HG03060 (cell line): ENCODE measurements at regions not wholly inside any gene's neighbourhood (a gene's known extent, or its start where the extent isn't known, plus 50 kb on each side); places are given as distances from the start of the nearest gene placed in this dataset.

Source experiments
- ATAC-seq: cut with Tn5 transposase; IDR thresholded peaks from one replicate; pipeline ENCODE4 v1.9.1; 2021; ENCODE audit warnings: low read depth, moderate number of reproducible peaks; ENCODE audit not compliant: unreplicated experiment

DNA sequence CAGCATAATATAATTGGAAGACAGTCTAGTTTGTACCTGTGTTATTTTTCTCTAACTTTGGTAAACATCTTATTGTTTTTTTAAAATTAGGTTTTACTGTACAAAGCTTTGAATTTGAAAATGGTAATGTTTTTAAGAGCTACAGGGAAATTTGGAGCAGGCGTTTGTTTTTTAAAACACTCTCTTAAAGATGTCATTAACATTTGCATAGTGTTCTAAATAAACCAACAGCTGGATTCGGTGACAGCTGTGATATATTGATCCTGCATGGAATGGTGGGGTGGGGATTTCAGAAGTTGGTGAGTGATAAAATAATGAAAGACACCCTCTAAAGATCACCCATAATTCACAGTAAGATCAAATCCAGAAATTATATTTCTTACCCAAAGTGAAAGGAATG, 97.9 kb upstream of the PRL start:
- ATAC-seq, result no peak

DNA sequence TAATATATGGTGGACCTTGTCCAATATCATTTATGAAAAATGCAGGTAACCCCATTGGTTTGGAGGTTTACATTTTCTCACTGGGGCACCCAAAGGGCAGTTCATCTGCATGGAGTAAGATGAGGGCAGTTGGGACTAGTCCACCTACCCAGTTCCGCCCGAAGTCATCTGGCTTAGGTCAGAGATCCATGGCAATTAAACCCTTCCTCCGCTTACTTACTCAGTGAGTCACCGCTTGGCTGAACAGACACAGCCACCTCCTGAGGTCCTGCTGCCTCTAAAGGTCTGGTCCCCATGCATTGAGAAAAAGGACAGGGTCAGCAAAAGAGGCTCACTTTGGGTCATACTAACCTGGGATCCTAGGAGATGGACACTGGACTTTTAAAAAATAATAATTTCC, 102.9 kb upstream of the PRL start:
- no peak for ATAC-seq

DNA sequence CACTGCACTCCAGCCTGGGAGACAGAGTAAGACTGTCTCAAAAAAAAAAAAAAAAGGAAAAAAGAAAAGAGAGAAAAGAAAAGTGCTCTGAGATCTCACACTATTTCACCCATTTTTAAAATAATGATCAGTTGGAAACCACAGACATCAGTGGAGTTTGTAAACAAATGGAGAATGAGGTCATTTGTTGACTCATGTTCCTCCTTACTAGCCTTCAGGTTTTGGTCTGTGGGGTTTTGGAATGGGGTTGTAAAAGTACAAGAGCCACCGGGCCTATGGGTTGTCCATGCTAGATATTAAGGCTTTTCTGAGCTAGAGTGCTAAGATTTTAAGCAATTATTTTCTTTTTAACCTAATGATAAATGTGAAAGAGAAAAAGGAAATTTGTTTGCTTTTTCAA, 104.4 kb upstream of the PRL start:
- no peak for ATAC-seq

DNA sequence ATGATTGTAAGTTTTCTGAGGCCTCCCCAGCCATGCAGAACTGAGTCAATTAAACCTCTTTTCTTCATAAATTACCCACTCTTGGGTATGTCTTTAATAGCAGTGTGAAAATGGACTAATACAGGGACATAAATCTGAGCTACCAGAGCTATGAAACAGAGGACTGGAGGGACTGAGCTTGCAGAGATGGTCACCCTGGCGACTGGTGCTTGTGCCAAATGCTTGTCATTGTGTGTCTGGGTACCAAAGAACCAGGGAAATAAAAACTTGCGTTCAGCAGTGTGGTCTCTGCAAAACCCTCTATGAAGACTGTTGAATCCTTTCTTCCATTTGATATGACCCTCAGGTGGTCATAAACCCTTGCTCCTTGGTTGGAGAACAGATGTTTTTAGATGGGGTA, 105.1 kb upstream of the PRL start:
- no peak for ATAC-seq

DNA sequence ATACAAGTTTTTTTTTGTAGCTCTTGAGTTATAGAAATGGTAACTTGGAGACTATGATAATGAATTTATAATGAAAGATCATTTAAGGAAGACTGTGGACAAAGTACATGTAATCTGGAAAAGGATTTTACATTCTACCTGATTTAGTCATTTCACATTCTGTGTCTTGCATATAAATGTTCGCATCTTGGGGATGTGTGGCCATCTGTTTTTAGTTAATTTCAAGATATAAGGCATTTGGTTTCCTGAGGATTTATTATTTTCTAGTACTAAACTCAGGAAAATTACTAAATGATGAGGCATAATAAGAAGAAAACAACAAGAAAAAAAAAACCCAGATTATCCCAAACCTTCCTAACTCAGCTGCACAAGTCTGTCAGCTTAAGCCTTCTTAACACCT, 112.7 kb upstream of the PRL start:
- ATAC-seq, result no peak

DNA sequence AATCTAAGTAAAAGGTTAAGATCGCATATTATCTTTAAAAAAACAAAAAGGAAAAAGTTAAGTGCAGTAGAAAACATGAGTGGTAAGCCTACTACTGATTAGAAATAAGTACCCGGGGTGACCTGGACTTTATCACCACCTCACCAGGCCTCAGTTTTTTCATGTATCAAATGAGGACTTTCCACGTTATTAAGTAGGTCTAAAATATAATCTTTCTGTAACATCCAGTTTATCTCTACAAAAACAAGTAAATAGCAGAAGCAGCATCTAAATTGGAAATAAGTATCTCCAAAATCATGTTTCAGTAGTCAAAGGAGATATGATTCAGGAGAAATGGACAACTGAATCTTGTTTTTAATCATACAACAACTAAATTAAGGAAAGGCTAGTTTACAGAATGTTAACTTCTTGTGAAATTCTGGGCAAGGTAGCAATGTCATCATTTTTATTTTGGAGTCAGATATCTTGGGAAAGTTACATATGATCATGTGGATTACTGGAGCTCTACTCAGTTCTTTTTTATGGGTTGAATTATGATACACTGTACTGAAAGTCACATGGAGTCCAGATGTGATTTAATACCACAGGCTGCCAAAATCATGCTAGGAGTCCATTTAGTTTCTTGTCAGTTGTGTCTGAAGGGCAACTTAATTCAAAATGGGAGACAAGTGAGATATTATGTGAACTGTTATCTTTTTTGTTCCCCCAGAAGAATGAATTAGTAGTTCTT, 114.7 kb upstream of the PRL start:
- no peak for ATAC-seq

DNA sequence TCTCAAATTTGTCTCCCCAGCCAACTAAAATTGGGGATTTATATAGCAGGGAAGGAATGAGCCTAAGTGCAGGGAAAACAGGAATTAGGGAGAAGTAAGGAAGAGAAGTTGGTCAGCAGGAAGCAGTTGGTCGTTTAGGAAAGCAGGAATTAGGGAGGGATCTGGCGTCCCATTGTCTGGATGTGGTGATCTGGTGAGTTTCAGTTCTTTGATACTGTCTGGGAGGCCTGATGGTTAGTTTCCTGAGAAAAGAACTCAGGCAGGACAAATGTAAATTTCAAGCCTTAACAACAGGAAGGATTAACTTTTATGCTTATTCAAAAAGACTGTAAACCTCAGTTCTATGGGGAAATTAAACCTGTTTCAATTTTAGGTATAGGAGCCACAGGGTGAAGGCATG, 116.2 kb upstream of the PRL start:
- no peak for ATAC-seq

DNA sequence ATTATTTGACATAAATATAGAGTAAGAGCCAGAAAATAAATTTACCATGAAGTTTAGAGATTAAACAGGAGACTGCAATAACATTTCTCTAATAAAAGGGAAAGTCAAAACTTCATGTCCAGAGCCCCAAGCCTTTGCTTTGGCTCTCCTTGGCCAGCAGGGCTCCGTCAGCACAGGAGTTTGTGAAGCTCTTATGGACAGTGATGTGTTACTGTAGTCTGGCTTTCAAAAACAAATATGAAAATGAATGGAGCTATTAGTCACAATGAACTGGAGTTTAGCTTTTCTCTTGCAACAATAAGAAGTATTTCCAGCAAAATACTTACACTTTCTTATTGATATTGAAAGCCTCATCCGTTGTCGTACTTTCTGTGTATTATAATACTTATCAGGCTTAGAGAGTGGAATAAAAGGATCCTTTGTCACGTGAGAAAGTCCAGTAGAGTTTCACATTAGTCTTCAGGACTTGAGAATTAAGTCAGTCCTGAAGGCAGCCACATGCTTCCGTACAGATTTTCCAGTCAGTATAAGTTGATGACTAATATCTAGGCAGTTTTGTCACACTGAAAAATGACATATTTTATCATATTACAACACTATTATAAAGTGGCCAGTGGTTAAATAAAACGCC, 117.0 kb upstream of the PRL start:
- ATAC-seq, result no peak

DNA sequence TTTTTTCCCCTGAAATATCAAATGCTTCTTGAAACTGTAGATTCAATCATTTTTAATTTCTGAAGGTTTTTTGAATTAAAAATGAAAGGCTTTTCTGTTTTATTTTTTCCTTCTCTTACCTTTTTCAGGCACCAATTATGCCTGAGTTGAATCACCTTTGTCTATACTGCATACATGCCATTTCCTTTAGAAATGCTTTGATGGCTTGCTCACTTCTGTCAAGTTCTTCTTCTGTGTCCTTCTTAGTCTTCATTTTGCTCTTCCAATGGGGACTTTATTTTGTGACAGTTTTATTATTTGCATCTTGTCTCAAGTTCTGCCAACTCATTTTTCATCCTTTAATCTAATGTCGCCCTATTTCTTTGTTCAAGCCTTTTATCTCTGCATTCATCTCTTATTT, 121.9 kb upstream of the PRL start:
- ATAC-seq, result no peak

DNA sequence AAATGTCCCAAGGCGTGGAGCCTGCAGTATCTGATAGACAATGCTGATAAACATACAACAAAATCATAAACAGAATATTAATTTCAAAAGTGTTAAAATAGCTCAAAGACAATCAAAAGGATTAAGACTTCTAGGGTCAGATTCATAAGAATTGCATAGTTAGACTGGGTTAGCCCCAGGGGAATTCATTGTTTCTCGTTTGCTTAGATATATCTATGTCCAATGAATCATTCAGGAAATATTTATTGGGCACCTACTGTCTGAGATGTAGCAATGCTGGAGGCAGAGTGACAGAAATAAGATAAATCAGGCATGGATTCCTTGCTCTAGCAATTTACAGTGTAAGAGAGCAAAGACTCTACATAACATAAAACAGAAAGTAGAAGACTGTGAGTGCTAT, 124.4 kb upstream of the PRL start:
- ATAC-seq, result no peak

DNA sequence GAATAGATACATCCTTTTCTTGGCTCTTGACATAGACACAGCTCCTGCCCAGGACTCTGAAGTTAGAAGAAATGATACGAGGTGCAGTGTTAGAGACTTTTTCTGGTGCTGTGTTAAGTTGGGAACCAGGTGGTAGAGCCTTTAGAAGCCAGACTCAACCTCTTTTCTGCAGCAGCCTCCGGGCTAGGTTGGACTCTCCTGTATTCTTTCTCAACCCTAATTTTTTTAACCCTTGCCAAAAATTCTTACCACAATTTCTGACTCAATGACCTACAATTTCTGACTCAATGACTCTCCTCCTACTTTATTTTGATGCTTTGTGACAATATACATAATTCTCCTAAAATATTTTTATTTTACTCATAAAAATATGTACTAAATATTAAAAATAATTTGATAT, 127.4 kb upstream of the PRL start:
- no peak for ATAC-seq

DNA sequence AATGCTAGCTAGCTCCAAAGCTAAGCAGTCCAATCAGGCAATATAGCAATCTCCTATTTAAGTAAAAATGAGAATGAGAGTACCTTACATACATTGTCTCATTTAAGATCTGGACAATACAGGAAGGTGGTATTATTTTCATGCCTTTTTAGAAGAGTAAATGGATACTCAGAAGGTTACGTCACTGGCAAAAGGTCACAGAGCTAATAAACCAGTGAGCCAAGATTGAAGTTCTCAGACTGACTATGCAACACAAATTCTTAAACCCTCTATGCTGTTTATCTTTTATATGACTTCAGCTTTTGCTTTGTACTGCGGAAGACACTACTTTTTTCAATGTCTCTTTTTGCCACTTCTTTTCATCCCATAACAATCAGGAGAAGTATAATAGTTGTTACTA, 135.2 kb upstream of the PRL start:
- ATAC-seq, result no peak

DNA sequence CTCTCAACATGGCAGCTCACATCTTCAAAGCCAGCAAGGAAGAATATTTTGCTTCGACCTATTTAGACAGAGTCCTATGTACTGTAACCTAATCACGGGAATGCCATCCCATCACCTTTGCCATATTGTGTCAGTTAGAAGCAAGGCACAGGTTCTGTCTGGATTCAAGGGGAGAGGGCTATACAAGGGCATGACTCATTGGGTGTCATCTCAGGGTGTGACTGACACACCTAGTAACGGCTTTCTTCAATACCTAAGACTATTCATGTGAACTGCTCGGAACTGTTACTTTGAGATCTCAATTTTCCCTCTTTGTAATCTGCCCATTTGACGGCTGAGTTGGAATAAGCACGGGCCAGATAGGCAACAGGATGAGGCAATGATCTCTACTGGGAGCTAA, 135.6 kb upstream of the HDGFL1 start:
- ATAC-seq, result no peak

DNA sequence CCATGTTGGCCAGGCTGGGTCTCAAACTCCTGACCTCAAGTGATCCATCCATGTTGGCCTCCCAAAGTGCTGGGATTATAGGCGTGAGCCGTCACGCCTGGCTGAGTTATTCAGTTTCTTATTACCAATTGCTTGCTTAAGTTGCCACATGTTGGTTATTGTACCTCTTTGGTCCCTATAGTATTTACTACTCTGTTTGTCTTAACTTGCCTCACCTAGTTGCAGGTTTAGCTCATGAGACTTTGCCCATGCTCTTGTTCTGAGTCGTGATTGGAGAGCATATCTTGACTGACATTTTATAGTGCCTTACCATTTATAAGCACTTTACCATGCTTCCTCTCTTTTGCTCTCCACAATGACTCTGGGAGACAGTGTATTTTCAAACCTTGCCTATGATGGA, 134.2 kb upstream of the HDGFL1 start:
- no peak for ATAC-seq

DNA sequence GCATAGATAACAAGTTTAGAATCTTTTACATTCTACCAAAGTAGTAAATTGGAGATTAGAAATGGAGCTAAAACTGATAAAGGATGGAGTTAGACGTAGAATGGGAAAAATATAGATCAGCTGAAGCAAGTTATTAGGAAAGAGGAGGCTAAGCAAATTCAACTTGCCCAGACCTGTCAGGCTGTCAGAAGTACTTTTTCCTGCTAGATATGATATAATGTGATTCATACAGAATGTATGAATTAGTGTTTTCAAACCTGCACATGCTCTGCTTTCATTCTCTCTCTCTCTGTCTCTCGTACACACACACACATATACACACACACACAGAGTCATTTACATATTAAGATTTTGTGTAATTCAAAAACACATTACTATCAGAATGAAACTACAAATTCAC, 133.2 kb upstream of the HDGFL1 start:
- ATAC-seq, result no peak

DNA sequence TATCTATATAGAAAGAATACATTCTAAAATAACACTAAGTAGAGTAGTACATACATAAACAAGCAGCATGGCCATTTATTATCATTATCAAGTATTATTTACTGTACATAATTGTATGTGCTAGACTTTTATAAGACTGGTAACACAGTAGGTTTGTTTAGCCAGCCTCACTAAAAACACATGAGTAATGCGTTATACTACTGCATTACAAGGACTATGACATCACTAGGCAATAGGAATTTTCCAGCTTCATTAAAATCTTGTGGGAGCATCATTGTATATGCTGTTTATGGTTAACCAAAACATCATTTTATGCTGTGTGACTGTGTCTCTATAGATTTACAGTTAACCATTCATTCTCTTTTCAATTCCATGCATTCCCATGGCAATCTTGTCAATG, 131.7 kb upstream of the HDGFL1 start:
- ATAC-seq, result no peak

DNA sequence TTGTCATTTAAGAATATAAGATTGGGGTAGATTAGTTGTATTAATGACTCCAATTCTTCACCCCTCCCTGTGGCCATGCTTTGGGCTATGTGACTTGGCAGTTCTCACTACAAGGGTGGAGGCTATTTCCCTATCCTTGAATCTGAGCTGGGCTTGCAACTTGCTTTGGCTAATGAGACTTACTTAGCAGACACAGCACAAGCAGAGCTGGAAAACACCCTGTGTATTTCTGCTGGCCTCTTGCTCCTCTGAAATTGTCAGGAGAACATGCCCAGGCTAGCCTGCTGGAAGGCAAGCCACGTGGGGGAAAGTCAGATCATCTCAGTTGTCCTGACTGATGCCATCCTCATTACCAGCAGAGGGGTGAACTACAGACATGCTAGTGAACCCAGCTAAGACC, 126.5 kb upstream of the HDGFL1 start:
- no peak for ATAC-seq

DNA sequence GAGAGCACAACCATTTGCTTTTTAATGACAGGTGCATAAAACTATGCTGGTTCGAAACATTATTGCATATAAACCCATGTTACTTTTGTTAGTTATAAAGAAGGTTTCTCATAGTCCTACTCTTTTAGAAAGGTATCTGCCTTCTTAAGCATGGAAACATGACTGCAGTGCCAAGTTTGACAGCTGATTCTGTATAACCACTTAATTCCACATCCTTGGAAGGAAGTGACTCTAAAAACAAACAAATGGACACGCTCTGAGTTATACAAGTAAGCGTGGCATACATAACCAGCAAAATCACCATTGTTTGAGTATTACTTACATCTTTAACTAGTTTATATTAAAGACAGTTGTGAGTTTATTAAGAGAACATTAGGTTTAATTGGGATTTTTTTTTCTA, 125.0 kb upstream of the HDGFL1 start:
- no peak for ATAC-seq

DNA sequence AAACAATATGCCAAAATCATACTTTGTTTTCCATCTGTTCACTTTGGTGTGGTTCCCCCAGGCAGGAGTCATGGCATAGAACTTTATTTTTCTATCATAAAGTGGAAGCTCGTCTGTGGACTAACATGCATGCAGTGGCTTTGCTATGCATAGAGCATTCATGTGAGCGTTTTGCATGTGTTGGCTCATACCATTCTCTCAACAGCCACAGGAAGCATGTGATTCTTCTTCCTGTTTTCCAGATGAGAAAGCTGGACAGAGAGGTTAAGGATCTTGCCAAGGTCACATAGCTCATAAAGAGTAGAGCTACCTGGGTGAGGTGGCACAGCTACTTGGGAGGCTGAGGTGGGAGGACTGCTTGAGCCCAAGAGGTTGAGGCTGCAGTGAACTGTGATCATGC, 123.4 kb upstream of the HDGFL1 start:
- ATAC-seq, result no peak

DNA sequence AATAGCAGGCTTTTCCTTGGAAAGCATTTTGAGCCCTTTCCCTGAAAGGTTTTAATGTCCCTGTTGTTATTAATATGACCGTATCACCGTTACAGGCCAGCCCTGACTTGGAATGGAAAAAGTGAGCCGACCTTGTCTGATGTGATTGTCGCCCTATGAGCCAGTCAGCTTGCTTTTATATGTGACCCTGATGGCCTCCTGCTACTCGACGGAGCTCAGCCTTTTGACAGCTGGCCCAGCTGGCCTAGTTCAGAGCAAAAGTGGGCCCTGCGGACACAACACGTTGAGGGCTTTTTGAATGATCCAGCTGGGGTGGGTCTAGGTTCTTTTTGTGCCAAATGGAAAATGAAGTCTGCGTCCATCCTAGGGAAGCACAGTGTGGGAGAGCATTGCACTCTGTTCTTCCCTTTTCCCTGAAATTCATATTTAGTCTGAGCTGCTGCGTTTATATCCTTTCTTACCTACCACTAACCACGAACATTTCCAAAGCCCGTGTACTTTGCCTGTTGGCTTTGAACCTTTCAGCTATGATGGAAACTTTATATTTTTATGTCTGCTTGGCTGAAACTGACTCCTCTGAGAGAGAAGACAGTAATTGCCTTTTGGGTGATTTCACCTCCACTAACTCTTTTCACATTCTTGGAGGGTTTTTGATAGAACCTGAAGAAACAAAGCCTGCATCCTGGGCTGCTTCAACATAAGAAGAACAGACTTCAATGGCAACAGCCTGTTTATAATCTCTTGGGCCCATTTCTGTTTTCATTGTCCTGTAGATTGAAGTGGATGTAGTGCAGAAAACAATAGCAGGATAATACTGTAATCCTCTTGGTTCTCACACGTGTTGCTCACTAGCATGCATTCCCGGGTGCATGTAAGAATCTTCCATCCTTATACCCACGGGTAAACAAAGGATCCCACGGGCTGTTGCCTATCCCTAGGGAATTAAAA, 121.8 kb upstream of the HDGFL1 start:
- no peak for ATAC-seq

DNA sequence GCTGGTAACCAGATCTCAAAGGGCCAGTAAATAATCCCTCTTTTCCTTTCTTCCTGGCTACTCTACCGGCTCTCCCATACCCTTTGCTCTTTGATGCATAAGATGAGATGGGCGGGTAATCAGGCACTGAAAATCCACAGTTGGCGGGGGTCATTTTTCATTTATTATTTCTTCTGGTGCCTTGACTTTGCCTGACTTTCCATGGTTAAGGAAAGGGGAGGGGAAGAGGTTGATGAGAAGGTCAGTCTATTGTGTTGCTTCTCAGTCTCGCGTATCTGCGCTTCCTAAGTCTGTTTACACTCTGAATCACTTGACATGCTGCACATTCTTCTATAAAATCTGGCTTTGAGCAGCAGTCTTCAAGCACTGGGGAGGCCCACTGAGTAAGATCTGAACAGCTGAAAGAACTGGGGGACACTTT, 121.1 kb upstream of the HDGFL1 start:
- ATAC-seq, result no peak

DNA sequence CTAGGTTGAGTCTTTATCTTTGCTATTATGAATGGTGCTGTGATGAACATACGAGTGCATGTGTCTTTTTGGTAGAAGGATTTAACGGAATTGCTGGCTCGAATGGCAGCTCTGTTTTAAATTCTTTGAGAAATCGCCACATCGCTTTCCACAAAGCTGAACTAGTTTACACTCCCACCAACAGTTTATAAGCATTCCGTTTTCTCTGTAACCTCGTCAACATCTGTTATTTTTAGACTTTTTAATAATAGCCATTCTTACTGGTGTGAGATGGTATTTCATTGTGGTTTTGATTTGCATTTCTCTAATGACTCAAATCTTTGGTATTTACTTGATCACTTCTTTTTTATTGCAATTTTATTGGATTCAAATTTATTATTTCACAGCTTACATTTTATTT, 117.4 kb upstream of the HDGFL1 start:
- no peak for ATAC-seq
